Lower leg skin (tissue), 4 donors: ENCODE measurements at regions not wholly inside any gene's neighbourhood (a gene's known extent, or its start where the extent isn't known, plus 50 kb on each side); places are given as distances from the start of the nearest gene placed in this dataset.
A peak's percentile ranks its signal among the peaks of the same experiment; 100 is the strongest.

Experiments
- DNase-seq, 2 donors: peaks; one replicate each; pipeline ENCODE4 v3.0.0-alpha.2; 2019; ENCODE audit warnings: low spot score in 2 of 2
- H3K4me3 ChIP-seq: fragments of 200-600 bp; sonication (generic); 2 replicates; pipeline ENCODE4 v1.5.1; 2017; ENCODE audit warnings: mild to moderate bottlenecking, low read depth; ENCODE audit not compliant: poor library complexity, severe bottlenecking
- CTCF ChIP-seq, 3 donors: fragments of 450-650 bp; IDR thresholded peaks; one replicate each; pipeline ENCODE4 v1.5.1; 2016; ENCODE audit warnings: antibody characterized with exemption in 3 of 3, mild to moderate bottlenecking in 3 of 3, moderate library complexity in 2 of 3
- POLR2A ChIP-seq, 2 donors: fragments of 450-650 bp; IDR thresholded peaks; one replicate each; pipeline ENCODE4 v1.6.1; 2016 to 2017; ENCODE audit warnings: antibody characterized with exemption in 2 of 2, mild to moderate bottlenecking in 1 of 2, moderate library complexity in 1 of 2
- WGBS, 2 donors: methylation state at CpG; one replicate each; pipeline ENCODE4 v1.1.5; 2018; 5-methylcytosine and 5-hydroxymethylcytosine counted together
- intact Hi-C: fragments of 100-400 bp; cut with DNase I; formaldehyde crosslinking; loops from one replicate; pipeline ENCODE4 v1.15.0; 2023; ENCODE audit warnings: low total_unique reads

- no peak for TF ChIP-seq POLR2A (IDR thresholded peaks at IDR 0.05)
- TF ChIP-seq CTCF (IDR thresholded peaks at IDR 0.05) = no peak
- intact Hi-C loops = loop anchor here (10.0 kb wide), 1 partner anchor 710 kb away; no protein-coding TSS in a partner anchor
- H3K4me3 ChIP-seq = no peak overlapping the region
- WGBS, 2 donors = 57 to 65% methylated on average over 3 of the region's 3 CpGs
- no peak for DNase-seq
Observed at GRCh38 chr20:21575167-21575566, 61.3 kb upstream of the NKX2-2 start.

GRCh38 chr20:21574443-21574842 is 60.6 kb upstream of the NKX2-2 start:
- WGBS, 2 donors = 79 to 83% methylated on average over 13 of the region's 13 CpGs
- no peak overlapping the region for H3K4me3 ChIP-seq
- TF ChIP-seq CTCF (IDR thresholded peaks at IDR 0.05) = no peak
- TF ChIP-seq POLR2A (IDR thresholded peaks at IDR 0.05) = no peak
- no peak for DNase-seq
- intact Hi-C loops = loop anchor here (10.0 kb wide), 1 partner anchor 710 kb away; no protein-coding TSS in a partner anchor

GRCh38 chr20:21573259-21573658 is 59.4 kb upstream of the NKX2-2 start:
- H3K4me3 ChIP-seq = no peak overlapping the region
- WGBS, 2 donors = 69 to 75% methylated on average over 5 of the region's 5 CpGs
- intact Hi-C loops = loop anchor here (10.0 kb wide), 1 partner anchor 708 kb away; no protein-coding TSS in a partner anchor
- peak in 1 of 2 donors; percentile 45 for DNase-seq
- no peak for TF ChIP-seq CTCF (IDR thresholded peaks at IDR 0.05)
- no peak for TF ChIP-seq POLR2A (IDR thresholded peaks at IDR 0.05)

GRCh38 chr20:21571841-21572690 is 58.2 kb upstream of the NKX2-2 start:
- 32 to 35% methylated on average over 15 of the region's 15 CpGs for WGBS, 2 donors
- intact Hi-C loops = loop anchor here (10.0 kb wide), 1 partner anchor 707 kb away; no protein-coding TSS in a partner anchor
- H3K4me3 ChIP-seq = no peak overlapping the region
- TF ChIP-seq CTCF (IDR thresholded peaks at IDR 0.05) (peak in 1 of 3 donors; percentile 14), POLR2A (IDR thresholded peaks at IDR 0.05) (no peak)
- peak in 1 of 2 donors; percentile 75 for DNase-seq

- TF ChIP-seq CTCF (IDR thresholded peaks at IDR 0.05) = no peak
- no peak for TF ChIP-seq POLR2A (IDR thresholded peaks at IDR 0.05)
- intact Hi-C loops = loop anchor here (10.0 kb wide), 1 partner anchor 706 kb away; no protein-coding TSS in a partner anchor
- WGBS, 2 donors = 73 to 78% methylated on average over 7 of the region's 7 CpGs
- peak in 1 of 2 donors; percentile 13 for DNase-seq
- H3K4me3 ChIP-seq = no peak overlapping the region
Observed at GRCh38 chr20:21570285-21570992, 56.6 kb upstream of the NKX2-2 start.
